ENCODE measurements at regions not wholly inside any gene's neighbourhood (a gene's known extent, or its start where the extent isn't known, plus 50 kb on each side); places are given as distances from the start of the nearest gene placed in this dataset.
"Not testable (repeated sequence)": the region's sequence is repeated elsewhere in the genome, so short reads cannot be mapped to it uniquely, and the experiment has no call there.

GRCh38 chr3:4138786-4139431 is 164.3 kb upstream of the SETMAR start:
- FAIRE-seq: no peak

GRCh38 chr3:4139462-4140140 is 163.6 kb upstream of the SETMAR start:
- FAIRE-seq (no peak), DNase-seq (ENCODE audit: low spot score in 2 of 2) (no peak)

More at GRCh38 chr3:4138786-4139431, 164.3 kb upstream of the SETMAR start:
- DNase-seq (ENCODE audit: low spot score in 2 of 2): no peak

GRCh38 chr3:4140921-4141320 is 162.2 kb upstream of the SETMAR start:
- DNase-seq (ENCODE audit: low spot score in 2 of 2): no peak
- no peak for FAIRE-seq

- DNase-seq (ENCODE audit: low spot score in 2 of 2) (no peak), FAIRE-seq (no peak)
These were observed 155.5 kb upstream of the SETMAR start for GRCh38 chr3:4147556-4148118.

GRCh38 chr3:4149296-4149695 is 153.9 kb upstream of the SETMAR start:
- DNase-seq (ENCODE audit: low spot score in 2 of 2) (no peak), FAIRE-seq (no peak)

GRCh38 chr3:4150816-4151215 is 152.4 kb upstream of the SETMAR start:
- no peak for FAIRE-seq
- no peak for DNase-seq (ENCODE audit: low spot score in 2 of 2)

GRCh38 chr3:4151859-4152258 is 151.3 kb upstream of the SETMAR start:
- FAIRE-seq: no peak
- DNase-seq (ENCODE audit: low spot score in 2 of 2): no peak

- no peak for DNase-seq (ENCODE audit: low spot score in 2 of 2)
- FAIRE-seq: no peak
These were observed 149.4 kb upstream of the SETMAR start for GRCh38 chr3:4153771-4154170.

GRCh38 chr3:4158329-4158728 is 144.8 kb upstream of the SETMAR start:
- DNase-seq (ENCODE audit: low spot score in 2 of 2) (no peak), FAIRE-seq (no peak)

- FAIRE-seq: no peak
These were observed 141.1 kb upstream of the SETMAR start for GRCh38 chr3:4162096-4162495.

GRCh38 chr3:4163011-4163410 is 140.2 kb upstream of the SETMAR start:
- FAIRE-seq: no peak

More at GRCh38 chr3:4162096-4162495, 141.1 kb upstream of the SETMAR start:
- DNase-seq (ENCODE audit: low spot score in 2 of 2): no peak

GRCh38 chr3:4166540-4166939 is 136.6 kb upstream of the SETMAR start:
- DNase-seq (ENCODE audit: low spot score in 2 of 2) (no peak), FAIRE-seq (no peak)

More at GRCh38 chr3:4163011-4163410, 140.2 kb upstream of the SETMAR start:
- DNase-seq (ENCODE audit: low spot score in 2 of 2): no peak

- not testable (repeated sequence) for FAIRE-seq; DNase-seq (ENCODE audit: low spot score in 2 of 2)
These were observed 135.9 kb upstream of the SETMAR start for GRCh38 chr3:4167230-4167629.

- no peak for FAIRE-seq
- no peak for DNase-seq (ENCODE audit: low spot score in 2 of 2)
These were observed 128.4 kb upstream of the SETMAR start for GRCh38 chr3:4174791-4175190.

GRCh38 chr3:4191971-4192370 is 111.2 kb upstream of the SETMAR start:
- FAIRE-seq (no peak), DNase-seq (ENCODE audit: low spot score in 2 of 2) (no peak)

- DNase-seq (ENCODE audit: low spot score in 2 of 2) (no peak), FAIRE-seq (no peak)
These were observed 108.2 kb upstream of the SETMAR start for GRCh38 chr3:4195006-4195405.

- DNase-seq (ENCODE audit: low spot score in 2 of 2) (no peak), FAIRE-seq (no peak)
These were observed 106.5 kb upstream of the SETMAR start for GRCh38 chr3:4196506-4197147.

GRCh38 chr3:4197670-4198069 is 105.5 kb upstream of the SETMAR start:
- no peak for FAIRE-seq
- no peak for DNase-seq (ENCODE audit: low spot score in 2 of 2)

- DNase-seq (ENCODE audit: low spot score in 2 of 2) (no peak), FAIRE-seq (no peak)
These were observed 104.7 kb upstream of the SETMAR start for GRCh38 chr3:4198491-4198890.

GRCh38 chr3:4204776-4205175 is 98.4 kb upstream of the SETMAR start:
- DNase-seq (ENCODE audit: low spot score in 2 of 2); FAIRE-seq: not testable (repeated sequence)

GRCh38 chr3:4207672-4208071 is 95.5 kb upstream of the SETMAR start:
- FAIRE-seq (no peak), DNase-seq (ENCODE audit: low spot score in 2 of 2) (no peak)
